Loucy (cell line): ENCODE measurements at regions not wholly inside any gene's neighbourhood (a gene's known extent, or its start where the extent isn't known, plus 50 kb on each side); places are given as distances from the start of the nearest gene placed in this dataset.

ENCODE experiments used
- H2AFZ ChIP-seq: fragments of 200-600 bp; sonication (generic); 2 replicates; pipeline ENCODE4 v1.6.0; 2016; ENCODE audit warnings: antibody characterized with exemption, mild to moderate bottlenecking, low read length, moderate library complexity
- H3F3A ChIP-seq: fragments of 200-600 bp; 2 replicates; pipeline ENCODE4 v1.6.0; 2016; ENCODE audit warnings: antibody characterized with exemption, low read depth, mild to moderate bottlenecking
- H3K27me3 ChIP-seq: fragments of 200-600 bp; sonication (generic); 2 replicates; pipeline ENCODE4 v1.6.1; 2014; ENCODE audit warnings: low read length, mild to moderate bottlenecking; ENCODE audit not compliant: insufficient read depth, poor library complexity, severe bottlenecking
- H3K36me3 ChIP-seq: fragments of 200-600 bp; sonication (generic); 2 replicates; pipeline ENCODE4 v1.6.1; 2016; ENCODE audit warnings: low read length; ENCODE audit not compliant: insufficient read depth
- H3K4me1 ChIP-seq: fragments of 200-600 bp; sonication (generic); 2 replicates; pipeline ENCODE4 v1.5.1; 2014; ENCODE audit warnings: low read length, mild to moderate bottlenecking; ENCODE audit not compliant: insufficient read depth, poor library complexity, severe bottlenecking
- H3K4me2 ChIP-seq: fragments of 200-600 bp; sonication (generic); 2 replicates; pipeline ENCODE4 v1.6.0; 2014; ENCODE audit warnings: antibody characterized with exemption, low read length, low read depth, mild to moderate bottlenecking; ENCODE audit not compliant: poor library complexity, severe bottlenecking
- H3K4me3 ChIP-seq: fragments of 200-600 bp; sonication (generic); 2 replicates; pipeline ENCODE4 v1.5.1; 2014; ENCODE audit warnings: low read length, mild to moderate bottlenecking, mixed read lengths; ENCODE audit not compliant: poor library complexity, severe bottlenecking
- H3K79me2 ChIP-seq: fragments of 200-600 bp; sonication (generic); 2 replicates; pipeline ENCODE4 v1.6.1; 2014; ENCODE audit warnings: low read length; ENCODE audit not compliant: insufficient read depth
- H3K9ac ChIP-seq: fragments of 200-600 bp; sonication (generic); 2 replicates; pipeline ENCODE4 v1.6.0; 2014; ENCODE audit warnings: mild to moderate bottlenecking, low read depth, low read length, moderate library complexity; ENCODE audit not compliant: poor library complexity, severe bottlenecking
- H3K9me2 ChIP-seq: fragments of 200-600 bp; sonication (generic); replicated peaks from 2 replicates; pipeline ENCODE4 v1.6.1; 2016; ENCODE audit warnings: low read depth, low read length, mixed read lengths
- H3K9me3 ChIP-seq: fragments of 200-600 bp; sonication (generic); 2 replicates; pipeline ENCODE4 v1.6.1; 2014; ENCODE audit warnings: mild to moderate bottlenecking, antibody characterized with exemption, low read length, low read depth; ENCODE audit not compliant: insufficient read depth
- H4K20me1 ChIP-seq: fragments of 200-600 bp; sonication (generic); 2 replicates; pipeline ENCODE4 v1.6.0; 2014; ENCODE audit warnings: antibody characterized with exemption, low read length, mild to moderate bottlenecking; ENCODE audit not compliant: insufficient read depth, poor library complexity, severe bottlenecking
- CTCF ChIP-seq: fragments of 200-600 bp; sonication (generic); conservative IDR thresholded peaks from 2 replicates; pipeline ENCODE4 v1.5.1; 2014; ENCODE audit warnings: mild to moderate bottlenecking, antibody characterized with exemption, low read length
- EZH2phosphoT487 ChIP-seq: fragments of 200-600 bp; IDR thresholded peaks from 2 replicates; pipeline ENCODE4 v1.6.1; 2018; ENCODE audit warnings: antibody characterized with exemption, mild to moderate bottlenecking, moderate library complexity, borderline replicate concordance

GRCh38 chr2:104734937-104735586 lies 118.9 kb upstream of the POU3F3 start:
- Histone ChIP-seq H3K27me3 (no peaks in the 10 kb centered on the region), H3K79me2 (no peaks in the 10 kb centered on the region), H3K4me3 (peak overlapping the region; percentile 43), H3K36me3 (no peaks in the 10 kb centered on the region), H3K9me3 (peaks cover 9% of the 10 kb centered on the region; the same call in 1 of the 2 replicates), H3K4me1 (peaks cover 39% of the 10 kb centered on the region), H3F3A (0 out of 2 replicates have a peak, but pooled peaks cover 4% of the 10 kb centered on the region), H2AFZ (no peak overlapping the region), H4K20me1 (no peaks in the 10 kb centered on the region), H3K4me2 (peak overlapping the region; percentile 67), H3K9ac (peak overlapping the region; percentile 28), H3K9me2 (no peaks in the 10 kb centered on the region)
- no peak for TF ChIP-seq CTCF
- no peak for TF ChIP-seq EZH2phosphoT487

- no peaks in the 10 kb centered on the region for H3K9me2 ChIP-seq
- peaks cover 39% of the 10 kb centered on the region for H3K4me1 ChIP-seq
- H3K27me3 ChIP-seq: no peaks in the 10 kb centered on the region
- H3K9me3 ChIP-seq: 0 out of 2 replicates have a peak, but pooled peaks cover 3% of the 10 kb centered on the region
- H2AFZ ChIP-seq: no peak overlapping the region
- peak overlapping the region; percentile 67 for H3K4me2 ChIP-seq
- no peaks in the 10 kb centered on the region for H3K79me2 ChIP-seq
- peak overlapping the region; percentile 22 for H3K9ac ChIP-seq
- H3F3A ChIP-seq: 0 out of 2 replicates have a peak, but pooled peaks cover 4% of the 10 kb centered on the region
- TF ChIP-seq EZH2phosphoT487 (no peak), CTCF (no peak)
- no peaks in the 10 kb centered on the region for H4K20me1 ChIP-seq
- H3K36me3 ChIP-seq: no peaks in the 10 kb centered on the region
- no peak overlapping the region for H3K4me3 ChIP-seq
Measured at GRCh38 chr2:104736026-104736425, 117.9 kb upstream of the POU3F3 start.

GRCh38 chr2:104741860-104742259 lies 112.1 kb upstream of the POU3F3 start:
- H3K4me1 ChIP-seq: no peaks in the 10 kb centered on the region
- H3F3A ChIP-seq: no peaks in the 10 kb centered on the region
- no peaks in the 10 kb centered on the region for H4K20me1 ChIP-seq
- H3K36me3 ChIP-seq: no peaks in the 10 kb centered on the region
- H3K4me2 ChIP-seq: no peak overlapping the region
- no peaks in the 10 kb centered on the region for H3K27me3 ChIP-seq
- no peaks in the 10 kb centered on the region for H3K79me2 ChIP-seq
- no peak for TF ChIP-seq CTCF
- no peak for TF ChIP-seq EZH2phosphoT487
- no peak overlapping the region for H3K4me3 ChIP-seq
- H2AFZ ChIP-seq: no peak overlapping the region
- H3K9me2 ChIP-seq: no peaks in the 10 kb centered on the region
- no peaks in the 10 kb centered on the region for H3K9me3 ChIP-seq
- H3K9ac ChIP-seq: no peak overlapping the region
